GM10248 (cell line): ENCODE measurements at regions not wholly inside any gene's neighbourhood (a gene's known extent, or its start where the extent isn't known, plus 50 kb on each side); places are given as distances from the start of the nearest gene placed in this dataset.

Source experiments
- CTCF ChIA-PET: fragments of 300-600 bp; sonication (Branson Sonifier 250); formaldehyde crosslinking; extraction: SDS; loops from one replicate; lab custom pipeline; 2021; ENCODE audit warnings: antibody characterized with exemption; lab: Yijun Ruan, JAX
- POLR2A ChIA-PET: fragments of 350-650 bp; sonication (Branson Sonifier 250); formaldehyde crosslinking; extraction: SDS; loops from one replicate; lab custom pipeline; 2020; ENCODE audit warnings: antibody characterized with exemption; lab: Yijun Ruan, JAX
- DNase-seq: peaks from one replicate; pipeline ENCODE4 v3.0.0; 2012; ENCODE audit errors: extremely low spot score
- TF ChIP-seq, protein P1 (sequence below): IDR thresholded peaks from 2 replicates; pipeline ENCODE4 v1.5.1; 2012; ENCODE audit warnings: mild to moderate bottlenecking, low read depth; ENCODE audit errors: extremely low read depth, missing control alignments, control extremely low read depth

DNA sequence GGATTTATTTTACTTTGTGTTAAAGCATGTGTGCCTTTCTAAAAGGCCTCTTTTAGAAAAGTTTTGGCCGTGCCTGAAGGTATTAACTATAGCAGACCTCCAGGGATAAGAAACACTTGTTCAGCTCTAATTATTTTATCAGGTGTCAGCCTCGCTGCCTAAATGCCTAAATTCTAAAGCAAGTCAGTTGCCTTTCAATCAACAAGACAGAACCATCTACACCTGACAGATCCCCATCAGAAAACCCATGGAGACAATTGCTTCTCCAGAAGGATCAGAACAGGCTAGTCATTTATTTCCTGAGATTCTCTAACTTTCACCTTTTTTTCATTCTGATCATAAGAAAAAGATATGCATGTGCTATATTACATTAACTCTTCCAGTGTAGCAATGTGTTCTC, 171.4 kb upstream of the GPC6 start:
- no peak for DNase-seq
- CTCF ChIA-PET = interaction anchor here (1.3 kb wide), 1 partner anchor 11 kb away, joined by 3 read pairs; no protein-coding TSS in a partner anchor
- POLR2A ChIA-PET = no interaction called here
- TF ChIP-seq, protein P1, sequence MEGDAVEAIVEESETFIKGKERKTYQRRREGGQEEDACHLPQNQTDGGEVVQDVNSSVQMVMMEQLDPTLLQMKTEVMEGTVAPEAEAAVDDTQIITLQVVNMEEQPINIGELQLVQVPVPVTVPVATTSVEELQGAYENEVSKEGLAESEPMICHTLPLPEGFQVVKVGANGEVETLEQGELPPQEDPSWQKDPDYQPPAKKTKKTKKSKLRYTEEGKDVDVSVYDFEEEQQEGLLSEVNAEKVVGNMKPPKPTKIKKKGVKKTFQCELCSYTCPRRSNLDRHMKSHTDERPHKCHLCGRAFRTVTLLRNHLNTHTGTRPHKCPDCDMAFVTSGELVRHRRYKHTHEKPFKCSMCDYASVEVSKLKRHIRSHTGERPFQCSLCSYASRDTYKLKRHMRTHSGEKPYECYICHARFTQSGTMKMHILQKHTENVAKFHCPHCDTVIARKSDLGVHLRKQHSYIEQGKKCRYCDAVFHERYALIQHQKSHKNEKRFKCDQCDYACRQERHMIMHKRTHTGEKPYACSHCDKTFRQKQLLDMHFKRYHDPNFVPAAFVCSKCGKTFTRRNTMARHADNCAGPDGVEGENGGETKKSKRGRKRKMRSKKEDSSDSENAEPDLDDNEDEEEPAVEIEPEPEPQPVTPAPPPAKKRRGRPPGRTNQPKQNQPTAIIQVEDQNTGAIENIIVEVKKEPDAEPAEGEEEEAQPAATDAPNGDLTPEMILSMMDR = no peak

GRCh38 chr13:93058301-93058700, 168.3 kb upstream of the GPC6 start:
- DNase-seq = no peak
- CTCF ChIA-PET = interaction anchor here (1.9 kb wide), 1 partner anchor 34 kb away, joined by 5 read pairs; no protein-coding TSS in a partner anchor

DNA sequence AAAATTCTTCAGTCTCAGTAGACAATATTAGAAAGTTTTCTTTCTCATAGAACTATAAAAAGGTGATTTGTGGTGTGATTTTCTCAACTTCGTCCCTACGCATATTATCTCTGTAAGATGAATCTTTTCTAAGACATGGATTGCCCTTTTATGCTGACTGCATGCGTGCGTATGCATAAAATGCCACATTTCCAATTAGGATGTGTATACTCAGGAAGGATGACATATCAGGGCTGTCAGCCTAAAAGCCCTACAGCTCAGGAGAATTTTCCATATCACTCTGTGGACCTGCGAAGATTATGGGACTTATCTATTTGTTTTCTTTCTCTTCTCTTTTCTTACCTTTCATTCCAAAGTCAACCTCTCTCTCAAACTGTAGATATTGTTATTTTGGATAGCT, 166.5 kb upstream of the GPC6 start:
- ChIA-PET POLR2A (no interaction called here), CTCF (interaction anchor here (0.8 kb wide), 1 partner anchor 8 kb away, joined by 3 read pairs; no protein-coding TSS in a partner anchor)
- TF ChIP-seq, protein P1 = no peak
- no peak for DNase-seq

More at GRCh38 chr13:93058301-93058700, 168.3 kb upstream of the GPC6 start:
- POLR2A ChIA-PET = no interaction called here
- TF ChIP-seq, protein P1 = no peak

- TF ChIP-seq, protein P1 = no peak
- DNase-seq = no peak
- ChIA-PET CTCF (interaction anchor here (0.8 to 1.3 kb wide), 2 partner anchors 11 to 14 kb away, joined by 3 read pairs; no protein-coding TSS in a partner anchor), POLR2A (no interaction called here)
Observed at GRCh38 chr13:93066187-93066586, 160.4 kb upstream of the GPC6 start.

- DNase-seq = no peak
- TF ChIP-seq, protein P1 = no peak
- ChIA-PET POLR2A (no interaction called here), CTCF (no interaction called here)
Observed at GRCh38 chr13:93079294-93079693, 147.3 kb upstream of the GPC6 start.

GRCh38 chr13:93080166-93080565, 146.4 kb upstream of the GPC6 start:
- ChIA-PET POLR2A (no interaction called here), CTCF (no interaction called here)
- DNase-seq = no peak
- TF ChIP-seq, protein P1 = no peak
